HG02884 (cell line): ENCODE measurements at regions not wholly inside any gene's neighbourhood (a gene's known extent, or its start where the extent isn't known, plus 50 kb on each side); places are given as distances from the start of the nearest gene placed in this dataset.
"Not testable (repeated sequence)": the region's sequence is repeated elsewhere in the genome, so short reads cannot be mapped to it uniquely, and the experiment has no call there.

ENCODE experiments used
- ATAC-seq: cut with Tn5 transposase; IDR thresholded peaks from one replicate; pipeline ENCODE4 v1.9.1; 2021; ENCODE audit warnings: mild to moderate bottlenecking, moderate library complexity; ENCODE audit not compliant: unreplicated experiment

DNA sequence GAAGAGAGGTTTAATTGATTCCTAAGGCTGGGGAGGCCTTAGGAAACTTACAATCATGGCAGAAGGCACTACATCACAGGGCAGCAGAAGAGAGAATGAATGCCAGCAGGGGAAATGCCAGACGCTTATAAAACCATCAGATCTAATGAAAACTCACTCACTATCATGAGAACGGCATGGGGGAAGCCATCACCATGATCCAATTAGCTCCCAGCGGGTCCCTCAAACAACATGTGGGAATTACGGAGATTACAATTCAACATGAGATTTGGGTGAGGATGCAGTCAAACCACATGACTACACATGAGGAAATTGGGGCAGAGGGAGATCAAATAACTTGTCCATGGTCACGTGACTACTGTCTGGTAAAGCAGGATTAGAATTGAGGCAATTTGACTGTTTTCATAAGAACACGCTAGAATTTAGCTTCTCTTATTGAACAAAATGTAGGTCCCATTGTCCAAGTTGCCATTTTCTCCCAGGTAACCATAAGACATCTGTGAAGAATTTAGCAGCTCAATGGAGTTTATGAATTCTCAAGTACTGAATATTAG lies 445.1 kb upstream of the CDH20 start:
- ATAC-seq: no peak

DNA sequence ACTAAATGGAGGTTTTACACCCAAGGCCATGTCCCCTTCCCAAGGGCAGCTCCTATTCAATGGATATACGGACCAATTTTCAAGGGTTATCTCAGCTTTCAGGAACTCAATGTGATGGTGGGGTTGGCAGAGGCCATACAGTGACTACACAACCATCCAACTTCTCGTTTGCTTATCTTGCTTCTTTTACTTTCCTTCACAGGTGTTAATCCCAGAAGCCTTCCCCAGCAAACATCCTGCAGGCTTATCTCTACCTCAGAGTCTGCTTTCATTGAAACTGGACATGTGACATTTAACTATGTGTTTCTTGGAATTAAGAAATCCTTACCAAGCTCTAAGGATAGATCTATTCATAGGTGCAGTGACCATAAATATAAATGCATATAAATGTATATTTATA lies 443.8 kb upstream of the CDH20 start:
- ATAC-seq: no peak

DNA sequence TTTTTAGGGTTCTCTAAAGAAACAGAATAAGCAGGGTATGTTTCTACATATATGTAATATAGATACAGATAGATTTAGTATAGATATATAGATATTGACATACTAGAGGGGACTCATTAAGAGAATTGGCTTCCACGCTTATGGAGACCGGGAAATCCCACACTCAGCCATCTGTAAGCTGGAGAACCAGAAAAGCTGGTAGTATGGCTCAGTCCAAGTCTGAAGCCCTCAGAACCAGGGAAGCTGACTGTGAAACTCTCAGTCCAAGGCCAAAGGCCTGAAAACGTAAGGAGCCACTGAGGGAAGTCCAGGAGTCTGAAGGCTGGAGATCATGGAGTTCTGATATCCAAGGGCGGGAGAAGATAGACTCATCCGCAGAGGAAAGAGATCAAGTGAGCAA lies 441.3 kb upstream of the CDH20 start:
- no peak for ATAC-seq

DNA sequence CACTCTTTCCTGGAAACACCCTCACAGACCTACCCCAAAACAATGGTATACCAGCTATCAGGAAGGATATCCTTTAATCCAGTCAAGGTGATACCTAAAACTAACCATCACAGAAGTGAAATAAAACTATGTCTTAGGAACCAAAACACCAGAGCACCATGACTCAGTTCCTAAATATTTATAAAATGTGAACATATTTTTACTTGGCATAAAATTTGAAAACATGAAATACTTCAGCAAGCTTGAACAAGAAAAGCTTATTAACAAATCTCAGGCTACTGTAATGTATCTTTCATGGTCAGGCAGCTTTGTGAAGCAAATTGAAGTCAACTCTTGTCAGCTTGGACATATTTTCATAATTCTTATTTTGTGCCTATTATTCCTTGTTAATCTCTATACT lies 440.8 kb upstream of the CDH20 start:
- ATAC-seq: no peak

DNA sequence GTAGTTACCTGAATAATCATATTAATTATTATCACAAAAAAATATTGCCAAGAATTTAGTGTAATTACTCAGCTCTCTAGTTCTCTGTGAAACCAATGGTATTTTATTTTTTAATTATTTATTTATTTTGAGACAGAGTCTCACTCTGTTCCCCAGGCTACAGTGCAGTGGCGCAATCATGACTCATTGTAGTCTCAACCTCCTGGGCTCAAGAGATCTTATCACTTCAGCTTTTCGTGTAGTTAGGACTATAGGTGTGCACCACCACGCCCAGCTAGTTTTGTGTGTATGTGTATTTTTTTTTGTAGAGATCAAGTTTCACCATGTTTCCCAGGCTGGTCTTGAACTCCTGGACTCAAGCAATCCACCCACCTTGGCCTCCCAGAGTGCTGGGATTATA lies 440.4 kb upstream of the CDH20 start:
- no peak for ATAC-seq

DNA sequence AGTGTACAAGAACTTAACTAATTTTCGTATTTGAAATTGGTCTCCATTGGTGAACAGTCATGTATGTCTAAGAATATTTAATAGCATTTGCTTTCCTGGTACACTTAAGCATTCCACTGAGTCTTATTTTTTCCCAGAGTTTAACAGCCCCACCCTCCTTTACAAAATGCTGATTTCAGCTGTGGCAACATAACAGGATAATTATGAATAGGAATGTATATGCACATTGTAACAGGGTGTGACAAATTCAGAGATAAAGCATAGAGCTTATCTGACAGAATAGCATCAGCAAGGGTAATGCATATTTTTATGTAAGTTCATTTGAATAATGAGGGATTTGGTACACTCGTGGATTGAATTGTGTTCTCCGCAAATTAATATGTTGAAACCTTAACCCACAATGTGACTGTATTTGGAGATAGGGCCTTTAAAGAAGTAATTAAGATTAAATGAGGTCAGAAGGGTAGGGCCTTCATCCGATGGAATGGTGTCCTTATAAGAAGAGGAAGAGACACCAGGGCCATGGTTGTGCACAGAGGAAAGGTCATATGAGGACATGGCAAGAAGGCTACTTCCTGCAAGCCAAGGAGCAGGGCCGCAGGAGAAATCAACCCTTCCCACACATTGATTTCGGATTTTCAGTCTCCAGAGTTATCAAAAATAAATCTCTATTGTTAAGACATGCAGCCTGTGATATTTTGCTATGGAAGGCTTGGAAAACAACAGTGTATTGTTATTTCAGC lies 439.7 kb upstream of the CDH20 start:
- no peak for ATAC-seq

DNA sequence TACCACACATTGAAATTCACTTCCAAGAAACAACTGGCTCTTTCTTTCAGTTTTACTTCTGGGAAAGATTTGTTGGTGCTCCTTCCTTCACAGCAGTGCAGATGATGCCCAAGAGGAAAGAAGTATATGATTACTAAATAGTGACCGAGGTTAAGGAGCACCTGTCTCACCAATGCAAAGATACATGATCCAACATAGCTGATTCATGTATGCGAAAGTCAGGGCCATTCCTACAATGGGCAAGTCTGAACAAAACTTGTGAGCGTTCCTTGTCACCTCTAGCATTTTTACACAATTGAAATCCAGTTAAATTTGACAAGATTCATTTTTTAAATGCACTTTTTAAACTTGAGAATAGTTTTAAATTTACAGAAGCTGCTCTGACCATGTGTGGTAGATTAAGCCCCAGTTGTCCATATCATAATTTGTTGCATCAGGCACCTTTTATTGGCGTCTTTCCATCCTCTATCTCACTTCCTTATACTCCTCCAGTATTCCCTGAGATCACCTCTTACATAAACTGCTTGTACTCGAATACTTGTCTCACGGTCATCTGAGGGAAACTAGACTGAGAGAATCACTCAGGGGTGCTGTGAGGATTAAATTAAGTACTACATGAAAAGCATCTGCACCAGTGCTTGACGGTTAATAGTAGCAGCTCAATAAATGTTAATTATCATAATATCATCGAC lies 438.8 kb upstream of the CDH20 start:
- no peak for ATAC-seq

DNA sequence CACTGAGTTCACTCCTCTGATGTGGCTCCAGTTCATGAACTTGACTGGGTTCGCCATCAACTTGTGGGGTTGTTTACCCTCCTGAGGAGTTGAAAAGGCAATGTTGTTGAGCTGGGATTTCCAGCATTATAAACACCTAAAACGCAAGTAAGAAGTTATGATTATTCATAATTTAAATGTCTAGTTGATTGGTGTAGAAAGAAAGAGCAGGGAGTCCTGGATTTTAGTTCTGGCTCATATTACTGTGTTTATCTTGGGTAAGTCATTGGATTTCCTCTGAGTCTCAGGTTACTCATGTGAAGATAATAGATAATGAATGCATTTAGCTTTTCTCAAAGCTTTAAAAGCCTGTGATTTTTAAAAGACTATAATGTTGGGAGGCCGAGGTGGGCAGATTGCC lies 438.0 kb upstream of the CDH20 start:
- ATAC-seq: no peak

DNA sequence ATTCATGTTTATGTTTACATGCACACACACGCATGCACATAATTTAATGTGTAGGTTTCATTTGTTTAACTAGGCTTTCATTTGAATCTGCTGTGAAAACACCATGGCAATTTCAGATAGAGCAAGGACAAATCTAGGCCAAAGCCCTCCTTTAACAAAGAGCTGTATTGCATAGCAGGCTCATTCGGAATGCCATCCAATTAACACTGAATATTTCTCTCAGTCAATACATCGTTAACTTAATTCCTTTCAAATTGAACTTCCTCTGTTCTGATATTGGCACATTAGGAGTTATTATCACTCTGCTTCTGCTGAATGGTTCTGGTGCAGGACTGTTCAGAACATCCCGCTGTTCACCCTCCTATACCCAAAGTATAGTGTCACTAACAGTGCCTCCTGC lies 435.1 kb upstream of the CDH20 start:
- ATAC-seq: no peak

DNA sequence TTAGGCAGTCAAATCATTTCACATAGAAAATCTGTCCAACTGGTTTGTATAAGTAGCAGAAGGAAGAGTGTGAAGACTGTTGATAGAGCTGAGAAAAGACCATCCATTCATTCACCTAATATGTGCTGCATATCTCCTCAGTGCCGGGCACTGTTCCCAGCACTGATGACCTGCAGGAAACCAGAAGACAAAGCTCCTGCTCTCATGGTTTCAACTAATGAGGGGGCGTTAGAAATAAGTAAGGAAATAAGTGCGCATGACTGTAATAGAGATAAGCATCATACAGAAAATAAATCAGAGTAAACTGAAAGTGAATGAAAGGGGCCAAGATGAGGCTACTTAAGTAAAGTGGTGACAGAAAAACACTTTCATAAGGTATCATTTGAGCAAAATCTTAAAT lies 427.5 kb upstream of the CDH20 start:
- ATAC-seq: no peak

DNA sequence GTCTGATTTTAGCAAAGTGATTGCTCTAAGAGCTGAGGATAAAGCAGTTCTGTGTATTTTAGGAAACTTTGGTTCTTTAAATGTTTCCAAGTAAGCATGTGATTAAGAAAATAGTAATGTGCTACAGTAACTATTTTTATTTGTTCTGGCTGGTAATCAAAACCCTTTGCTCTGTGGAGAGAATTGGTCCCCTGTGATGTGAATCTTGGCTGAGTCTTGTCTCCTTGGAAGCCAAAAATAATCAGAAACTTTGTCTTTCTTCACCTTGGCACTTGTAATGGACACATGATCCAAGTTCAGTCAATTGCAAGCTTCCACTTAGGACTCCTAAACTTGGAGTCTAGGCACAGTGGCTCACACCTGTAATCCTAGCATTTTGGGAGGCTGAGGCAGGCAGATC lies 422.7 kb upstream of the CDH20 start:
- no peak for ATAC-seq

DNA sequence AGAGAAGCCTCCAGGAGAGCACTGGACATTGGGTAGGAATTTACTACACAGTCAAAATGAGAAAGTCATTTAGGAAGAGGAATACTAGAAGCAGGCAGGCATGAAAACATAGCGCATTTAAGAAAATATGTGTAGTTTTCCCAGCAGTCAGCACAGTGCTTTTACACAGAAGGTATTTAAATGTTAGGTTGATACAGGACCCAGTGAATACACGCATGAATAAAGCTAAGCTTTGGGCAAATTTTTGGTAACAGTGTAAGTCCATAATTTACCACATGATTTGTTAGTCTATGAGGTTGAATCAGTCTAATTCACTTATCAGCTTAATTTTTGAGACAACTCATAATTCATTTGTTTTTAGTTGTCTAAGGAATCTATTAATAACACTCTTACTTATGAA lies 421.7 kb upstream of the CDH20 start:
- ATAC-seq: no peak

DNA sequence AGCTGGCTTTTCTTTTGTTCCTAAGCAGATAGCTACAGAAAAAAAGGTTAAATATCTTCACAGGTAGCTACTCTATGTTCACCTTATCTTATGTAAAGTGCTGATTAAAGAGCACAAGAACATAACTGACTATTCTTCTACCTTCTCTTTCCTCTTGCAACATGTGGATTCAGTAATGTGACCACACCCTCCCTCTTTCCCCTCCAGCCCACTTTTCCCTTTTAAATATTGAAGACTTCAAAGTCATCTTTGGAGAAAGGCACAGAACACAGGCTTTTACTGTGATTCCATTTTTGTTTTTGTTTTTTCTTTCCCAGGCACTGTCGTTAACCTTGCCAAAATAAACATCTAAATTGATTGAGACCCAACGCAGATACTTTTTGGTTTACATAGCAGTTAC lies 418.1 kb upstream of the CDH20 start:
- no peak for ATAC-seq

DNA sequence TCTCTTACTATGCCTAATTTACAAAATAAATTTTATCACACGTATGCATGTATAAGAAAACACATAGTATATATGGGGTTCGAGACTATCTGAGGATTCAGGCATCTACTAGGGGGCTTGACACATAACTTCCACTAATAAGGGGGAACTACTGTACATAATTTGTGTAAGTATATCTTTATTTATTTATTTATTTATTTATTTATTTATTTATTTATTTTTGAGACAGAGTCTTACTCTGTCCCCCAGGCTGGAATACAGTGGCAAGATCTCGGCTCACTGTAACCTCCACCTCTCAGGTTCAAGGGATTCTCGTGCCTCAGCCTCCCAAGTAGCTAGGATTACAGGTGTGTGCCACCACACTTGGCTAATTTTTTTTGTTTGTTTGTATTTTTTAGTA lies 414.4 kb upstream of the CDH20 start:
- ATAC-seq: not testable (repeated sequence)

DNA sequence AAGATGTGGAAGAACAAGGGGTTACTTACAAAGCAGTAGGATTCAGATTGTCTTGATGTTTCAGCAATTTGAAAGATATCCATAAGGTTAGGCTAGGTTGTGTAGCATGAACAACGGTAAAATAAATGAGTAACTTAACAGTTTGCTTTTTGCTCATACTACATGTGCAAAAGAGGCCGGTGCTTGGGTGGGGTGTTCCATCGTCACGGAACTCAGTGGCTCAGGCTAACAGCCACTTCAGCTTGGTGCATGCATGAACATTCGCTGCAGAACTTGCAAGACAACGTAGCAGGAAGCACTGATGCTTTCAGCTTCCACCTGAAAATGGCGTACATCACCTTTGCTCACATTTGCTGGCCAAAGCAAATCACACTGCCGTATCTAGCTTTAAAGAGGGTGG lies 407.3 kb upstream of the CDH20 start:
- ATAC-seq: no peak

DNA sequence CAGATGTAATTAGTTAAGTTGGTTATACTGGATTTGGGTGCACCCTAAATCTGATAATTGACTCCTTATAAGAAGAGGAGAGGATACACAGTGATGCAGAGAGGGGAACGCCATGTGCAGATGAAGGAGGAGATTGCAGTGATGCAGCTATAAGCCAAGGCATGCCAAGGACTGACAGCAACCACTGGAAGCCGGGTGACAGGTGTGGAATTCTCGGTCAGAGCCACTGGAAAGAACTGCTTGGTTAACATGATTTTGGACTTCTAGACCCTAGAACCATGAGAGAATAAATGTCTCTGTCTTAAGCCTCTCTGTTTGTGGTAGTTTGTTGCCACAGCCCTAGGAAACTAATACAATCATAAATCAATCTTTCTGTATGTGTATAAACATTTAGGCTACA lies 403.3 kb upstream of the CDH20 start:
- no peak for ATAC-seq

DNA sequence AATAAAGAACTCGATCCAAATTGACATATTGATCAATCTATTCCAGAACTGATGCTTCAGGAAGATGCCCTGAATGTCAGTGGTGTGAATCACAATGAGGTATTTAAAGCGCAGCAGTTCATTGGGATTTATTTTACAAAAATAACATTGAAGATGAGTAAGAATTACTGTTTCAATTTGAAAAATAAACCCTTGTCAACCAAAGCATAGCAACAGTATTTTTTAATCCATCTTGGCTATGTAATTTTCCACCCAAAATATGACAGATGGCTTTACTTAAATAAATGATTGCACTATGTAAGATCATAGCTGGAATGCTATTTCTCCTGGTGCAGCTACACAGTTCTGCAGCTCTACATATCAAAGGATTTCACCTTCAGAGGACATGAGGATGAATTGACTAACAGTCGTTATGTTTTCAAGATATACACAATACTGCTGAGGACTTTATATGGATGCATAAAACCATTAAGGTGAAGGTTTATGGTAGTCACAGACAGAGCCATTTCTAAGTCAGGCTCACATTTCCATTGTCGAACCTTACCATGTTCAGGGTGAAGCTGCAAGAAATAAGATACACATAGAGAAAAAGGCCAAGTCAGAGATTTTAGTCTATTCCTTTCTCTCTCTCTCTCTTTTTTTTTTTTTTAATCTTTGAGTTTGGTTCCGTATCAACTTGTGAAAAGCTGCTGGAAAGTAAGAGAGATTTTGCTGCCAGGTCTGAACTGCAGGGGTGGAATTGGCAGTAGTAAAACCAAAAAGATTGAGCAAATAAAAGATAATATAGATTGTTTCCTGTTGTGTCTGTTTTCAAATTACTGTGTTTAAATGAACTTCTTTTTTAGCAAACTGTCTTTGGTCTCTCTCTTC lies 398.0 kb upstream of the CDH20 start:
- ATAC-seq: no peak

DNA sequence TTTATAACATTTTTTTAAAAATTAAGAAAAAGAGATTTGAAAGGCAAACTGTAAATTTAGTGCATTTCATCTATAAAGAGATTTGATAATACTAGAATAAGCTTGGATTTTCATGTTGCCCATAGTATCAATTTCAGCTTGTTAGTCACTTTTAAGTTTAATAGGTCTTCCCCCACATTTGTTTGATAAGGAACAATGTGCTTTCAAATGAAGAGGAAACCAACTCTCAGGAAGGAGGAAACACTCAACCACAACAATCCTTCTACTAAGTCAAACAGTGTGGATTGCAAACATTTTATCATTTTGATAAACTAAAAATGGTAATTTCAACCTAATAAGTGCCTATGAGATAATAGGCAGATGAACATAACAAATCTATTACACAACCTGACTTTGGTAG lies 397.1 kb upstream of the CDH20 start:
- ATAC-seq: no peak

DNA sequence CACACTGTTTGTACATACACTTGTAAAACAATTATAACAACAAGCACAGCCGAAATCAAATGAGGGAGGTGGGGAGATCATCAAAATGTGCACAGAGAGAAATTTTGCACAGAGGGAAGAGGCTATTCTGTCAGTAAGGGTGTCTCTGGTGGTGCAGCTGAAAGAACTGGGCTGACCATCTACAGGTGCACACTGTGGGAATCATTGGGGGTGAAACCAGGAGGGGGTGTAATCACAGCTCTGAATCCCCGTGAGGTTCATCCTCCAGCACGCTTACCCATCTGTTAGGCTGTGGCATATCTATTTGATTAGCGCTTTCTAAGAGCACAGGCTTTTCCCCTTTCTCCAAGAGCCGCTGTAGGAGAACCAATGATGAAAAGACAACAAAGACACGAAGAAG lies 389.9 kb upstream of the CDH20 start:
- ATAC-seq: no peak

DNA sequence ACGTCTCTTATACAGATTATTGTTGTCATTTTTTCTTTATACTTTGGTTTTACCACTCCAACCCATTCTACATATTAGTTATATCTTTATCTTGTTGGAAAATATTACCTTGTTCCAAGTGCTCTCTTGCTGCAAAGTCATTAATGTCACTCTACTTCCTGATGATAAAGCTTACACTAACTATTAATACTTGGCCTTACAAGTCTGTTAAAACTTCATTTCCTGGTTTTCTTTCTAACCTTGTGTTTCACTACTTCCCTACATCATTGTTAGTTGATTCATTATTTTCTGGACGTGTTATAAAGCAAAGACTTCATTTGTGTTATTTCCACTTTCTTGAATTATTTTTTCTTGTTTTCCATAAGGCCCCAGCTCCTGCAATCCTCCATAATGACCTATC lies 382.6 kb upstream of the CDH20 start:
- ATAC-seq: no peak

DNA sequence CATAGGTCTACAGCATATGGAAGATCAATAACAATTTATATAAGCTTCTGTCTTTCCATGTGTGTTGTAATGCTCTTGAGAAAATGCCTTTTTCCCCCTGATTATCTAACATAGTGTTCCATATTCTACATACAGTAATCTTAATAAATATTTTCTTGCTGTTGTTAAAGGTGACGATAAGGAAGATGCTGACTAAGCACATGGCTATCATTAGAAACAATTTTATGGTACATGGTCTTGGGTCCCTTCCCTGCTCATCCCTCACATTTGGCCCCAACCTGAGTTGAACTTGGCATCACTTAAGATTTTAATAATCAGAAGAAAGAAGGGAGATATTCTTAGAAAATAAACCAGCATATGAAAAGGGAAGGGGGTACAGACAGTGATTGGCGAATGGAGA lies 382.1 kb upstream of the CDH20 start:
- no peak for ATAC-seq

DNA sequence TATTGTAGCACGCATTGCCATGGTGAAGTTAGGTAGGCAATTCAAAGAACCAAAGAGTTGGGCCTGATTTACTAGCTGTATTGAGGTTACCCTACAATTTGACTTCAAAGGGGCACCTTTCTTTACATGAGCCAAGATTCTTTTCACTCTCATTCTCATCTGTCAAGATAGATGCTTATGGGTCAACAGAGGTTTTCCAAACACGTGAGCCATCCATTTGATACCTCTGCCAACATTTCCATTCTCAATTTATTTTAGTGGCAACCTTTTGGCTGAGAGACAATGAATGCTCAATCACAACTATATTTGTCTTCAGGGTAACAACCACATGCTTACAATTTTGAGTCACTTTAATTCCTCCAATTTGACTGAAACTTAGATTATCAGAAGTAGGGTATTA lies 370.6 kb upstream of the CDH20 start:
- no peak for ATAC-seq
